HG03064 (cell line): ENCODE measurements at regions not wholly inside any gene's neighbourhood (a gene's known extent, or its start where the extent isn't known, plus 50 kb on each side); places are given as distances from the start of the nearest gene placed in this dataset.
"Not testable (repeated sequence)": the region's sequence is repeated elsewhere in the genome, so short reads cannot be mapped to it uniquely, and the experiment has no call there.

Experiments
- ATAC-seq: cut with Tn5 transposase; IDR thresholded peaks from one replicate; pipeline ENCODE4 v1.9.1; 2021; ENCODE audit warnings: low read depth; ENCODE audit not compliant: unreplicated experiment

DNA sequence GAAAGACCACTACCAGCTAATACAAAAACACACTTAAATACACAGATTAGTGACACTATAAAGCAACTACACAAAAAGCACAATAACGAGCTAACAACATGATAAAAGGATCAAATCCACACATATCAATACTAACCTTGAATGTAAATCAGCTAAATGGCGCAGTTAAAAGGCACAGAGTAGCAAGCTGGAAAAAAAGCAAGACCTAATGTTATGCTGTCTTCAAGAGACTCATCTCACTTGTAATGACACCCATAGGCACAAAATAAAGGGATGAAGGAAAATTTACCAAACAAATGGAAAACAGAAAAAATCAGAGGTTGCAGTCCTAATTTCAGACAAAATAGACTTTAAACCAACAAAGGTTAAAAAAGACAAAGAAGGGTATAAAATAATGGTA is 86.3 kb downstream of the NUS1 start:
- no peak for ATAC-seq

GRCh38 chr6:117771403-117771802 is 96.1 kb downstream of the NUS1 start:
- ATAC-seq, result peak; percentile 97

- ATAC-seq, result no peak
Measured at GRCh38 chr6:117776441-117776840, 101.2 kb downstream of the NUS1 start.

GRCh38 chr6:117781550-117781949 is 106.3 kb downstream of the NUS1 start:
- no peak for ATAC-seq

GRCh38 chr6:117783279-117783678 is 108.0 kb downstream of the NUS1 start:
- no peak for ATAC-seq

GRCh38 chr6:117791012-117791411 is 115.7 kb downstream of the NUS1 start:
- ATAC-seq, result no peak

DNA sequence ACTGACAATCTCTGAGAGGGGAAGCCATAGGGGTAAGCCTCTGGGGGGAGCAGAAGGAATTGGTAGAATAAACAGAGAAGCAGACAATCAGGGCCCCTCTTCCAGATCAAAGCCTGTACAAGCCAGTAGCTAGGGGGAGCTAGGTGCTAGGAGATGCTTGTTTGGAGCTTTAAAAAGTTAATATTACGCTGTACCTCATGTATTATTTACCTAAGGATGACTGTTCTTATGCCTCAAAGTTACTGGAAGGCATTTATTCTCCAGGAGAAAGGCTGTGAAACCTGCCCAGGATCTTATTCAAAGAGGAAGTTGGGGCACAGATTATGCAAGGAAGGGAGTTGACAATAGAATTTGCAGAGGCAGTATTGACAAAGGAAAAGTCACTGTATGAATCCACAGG is 111.8 kb upstream of the SLC35F1 start:
- ATAC-seq, result no peak

- not testable (repeated sequence) for ATAC-seq
Measured at GRCh38 chr6:117798819-117799218, 108.2 kb upstream of the SLC35F1 start.

DNA sequence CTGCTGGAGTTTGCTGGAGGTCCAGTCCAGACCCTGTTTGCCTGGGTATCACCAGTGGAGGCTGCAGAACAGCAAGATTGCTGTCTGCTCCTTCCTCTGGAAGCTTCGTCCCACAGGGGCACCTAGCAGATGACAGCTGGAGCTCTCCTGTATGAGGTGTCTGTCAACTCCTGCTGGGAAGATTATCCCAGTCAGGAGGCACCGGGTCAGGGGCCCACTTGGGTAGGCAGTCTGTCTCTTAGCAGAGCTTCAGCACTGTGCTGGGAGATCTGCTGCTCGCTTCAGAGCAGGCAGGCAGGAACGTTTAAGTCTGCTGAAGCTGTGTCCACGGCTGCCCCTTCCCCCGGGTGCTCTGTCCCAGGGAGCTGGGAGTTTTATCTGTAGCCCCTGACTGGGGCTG is 96.8 kb upstream of the SLC35F1 start:
- no peak for ATAC-seq

GRCh38 chr6:117817499-117817898 is 89.6 kb upstream of the SLC35F1 start:
- ATAC-seq, result no peak

DNA sequence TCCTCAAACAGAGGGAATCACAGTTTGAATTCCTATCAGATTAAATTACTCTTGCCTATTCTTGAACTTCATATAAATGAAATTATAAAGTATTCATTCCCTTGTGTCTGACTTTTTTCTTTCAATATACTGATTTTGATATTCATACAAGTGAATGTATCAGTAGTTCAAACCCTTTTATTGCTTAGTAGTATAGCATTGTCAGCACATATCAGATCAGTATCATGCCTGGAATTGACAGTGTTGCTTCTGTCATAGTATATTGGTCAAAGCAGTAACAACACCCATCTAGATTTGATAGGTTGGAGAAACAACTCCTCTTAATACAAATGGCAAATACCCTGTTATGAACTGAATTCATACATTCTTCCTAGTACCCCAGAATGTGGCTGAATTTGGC is 89.1 kb upstream of the SLC35F1 start:
- no peak for ATAC-seq

DNA sequence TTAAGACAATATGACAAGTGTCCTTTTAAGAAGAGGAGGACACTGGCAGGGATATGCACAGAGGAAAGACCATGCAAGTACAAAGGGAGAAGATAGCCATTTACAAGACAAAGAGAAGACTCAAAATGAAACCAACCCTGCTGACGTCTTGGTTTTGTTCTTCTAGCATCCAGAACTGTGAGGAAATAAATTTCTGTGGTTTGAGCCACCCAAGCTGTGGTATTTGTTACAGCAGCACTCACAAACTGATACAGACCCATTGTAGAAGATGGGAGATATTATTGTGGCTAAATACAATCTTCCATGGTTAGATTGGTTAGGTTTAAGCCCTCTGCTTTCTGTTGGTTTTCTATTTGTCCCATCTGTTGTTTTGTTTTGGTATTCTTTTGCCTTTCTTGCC is 88.6 kb upstream of the SLC35F1 start:
- ATAC-seq, result no peak

GRCh38 chr6:117829594-117830319 is 77.3 kb upstream of the SLC35F1 start:
- ATAC-seq, result no peak

DNA sequence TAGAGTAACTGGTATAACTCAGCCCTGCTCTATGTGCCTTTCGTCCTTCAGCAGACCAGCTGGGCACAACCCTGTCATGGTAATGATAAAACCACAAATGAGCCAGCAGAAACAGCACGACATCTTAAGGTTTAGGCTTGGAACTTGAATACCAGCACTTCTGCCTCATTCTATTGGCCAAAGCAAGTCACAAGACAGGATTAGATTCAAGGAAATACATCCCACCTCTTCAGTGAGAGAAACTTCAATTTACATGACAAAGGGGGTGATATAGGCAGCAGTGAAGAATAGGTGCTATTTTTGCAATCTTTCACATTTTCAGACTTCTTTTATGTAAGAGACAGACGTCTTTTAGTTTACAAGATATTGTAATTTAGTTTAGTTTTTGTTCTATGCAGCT is 69.8 kb upstream of the SLC35F1 start:
- ATAC-seq, result no peak

DNA sequence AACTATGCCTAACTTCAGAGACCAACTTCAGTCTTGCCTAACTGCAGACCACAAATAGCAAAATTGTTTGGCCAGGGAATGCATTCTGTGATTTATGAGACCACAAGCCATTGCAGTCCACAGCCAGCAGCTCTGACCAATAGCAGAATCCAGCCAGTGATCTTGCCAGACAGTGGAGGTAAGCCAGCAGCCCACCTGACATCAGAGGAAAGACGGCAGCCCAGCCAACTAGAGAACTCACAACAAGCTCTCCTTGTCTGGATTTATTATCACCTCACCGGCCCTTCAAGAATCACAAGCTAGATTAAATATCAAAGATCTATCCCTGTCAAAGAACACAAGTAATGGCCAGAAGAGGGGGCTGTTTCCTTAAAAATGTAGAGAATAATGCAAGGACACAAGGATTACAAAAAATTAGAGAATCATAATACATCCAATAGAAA is 66.5 kb upstream of the SLC35F1 start:
- ATAC-seq, result no peak

DNA sequence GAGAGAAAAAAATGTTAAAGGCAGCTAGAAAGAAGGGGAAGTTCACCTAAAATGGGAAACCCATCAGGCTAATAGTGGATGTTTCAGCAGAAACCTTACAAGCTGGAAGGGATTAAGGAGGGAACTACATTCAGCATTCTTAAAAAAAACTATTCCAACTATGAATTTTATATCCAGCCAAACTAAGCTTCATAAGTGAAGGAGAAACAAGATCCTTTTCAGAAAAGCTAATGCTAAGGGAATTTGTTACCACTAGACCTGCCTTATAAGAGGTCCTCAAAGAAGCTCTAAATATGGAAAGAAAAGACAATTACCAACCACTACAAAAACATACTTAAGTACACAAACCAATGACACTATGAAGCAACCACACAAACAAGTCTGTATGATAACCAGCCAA is 59.2 kb upstream of the SLC35F1 start:
- ATAC-seq, result no peak

DNA sequence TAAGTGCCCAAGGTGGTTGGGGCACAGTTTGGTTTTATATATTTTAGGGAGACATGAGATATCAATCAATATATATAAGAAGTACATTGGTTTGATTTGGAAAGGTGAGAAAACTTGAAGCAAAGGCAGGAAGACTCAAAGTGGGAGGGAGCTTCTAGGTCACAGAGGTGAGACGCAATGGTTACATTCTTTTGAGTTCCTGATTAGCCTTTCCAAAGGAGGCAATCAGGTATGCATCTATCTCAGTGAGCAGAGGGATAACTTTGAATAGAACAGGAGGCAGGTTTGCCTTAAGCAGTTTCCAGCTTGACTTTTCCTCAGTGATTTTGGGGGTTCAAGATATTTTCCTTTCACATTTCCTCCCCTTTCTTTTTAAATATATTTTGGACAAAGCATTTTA is 58.0 kb upstream of the SLC35F1 start:
- no peak for ATAC-seq
